ENCODE measurements at regions not wholly inside any gene's neighbourhood (a gene's known extent, or its start where the extent isn't known, plus 50 kb on each side); places are given as distances from the start of the nearest gene placed in this dataset.
"Not testable (repeated sequence)": the region's sequence is repeated elsewhere in the genome, so short reads cannot be mapped to it uniquely, and the experiment has no call there.

DNA sequence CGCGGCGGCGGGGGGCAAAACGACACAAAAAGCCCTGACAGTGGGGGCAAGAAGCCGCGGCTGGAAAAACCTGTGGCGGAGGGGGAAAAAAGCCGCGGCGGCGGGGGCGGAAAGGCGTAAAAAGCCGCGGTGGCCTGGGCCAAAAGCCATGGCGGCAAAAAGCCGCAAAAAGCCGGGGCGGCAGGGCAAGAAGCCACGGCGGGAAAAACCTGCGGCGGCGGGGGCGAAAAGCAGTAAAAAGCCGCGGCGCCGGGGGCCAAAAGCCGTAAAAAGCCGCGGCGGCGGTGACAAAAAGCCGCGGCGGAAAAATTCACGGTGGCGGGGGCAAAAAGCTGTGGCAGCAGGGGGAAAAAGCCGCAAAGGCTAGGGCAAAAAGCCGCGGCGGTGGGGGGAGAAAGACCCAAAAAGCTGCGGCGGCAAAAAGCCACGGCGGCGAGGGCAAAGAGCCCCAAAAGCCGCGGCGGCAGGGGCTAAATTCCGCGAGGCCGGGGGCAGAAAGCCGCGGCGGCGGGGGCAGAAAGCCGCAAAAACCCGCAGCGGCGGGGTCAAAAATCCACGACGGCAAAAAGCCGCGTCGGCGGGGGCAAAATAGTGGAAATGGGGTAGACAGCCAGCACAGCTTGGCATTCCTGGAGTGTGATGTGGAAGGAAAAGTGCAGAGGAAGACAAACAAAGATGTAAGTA is 165.2 kb upstream of the TP53TG3C start:
- TF ChIP-seq CTCF (IDR thresholded peaks at IDR 0.05; ENCODE audit: control extremely low read depth in 1 of 3, insufficient read depth in 1 of 3, low read depth in 1 of 3, low read length in 3 of 3); POLR2AphosphoS5 (IDR thresholded peaks at IDR 0.05; ENCODE audit: low read depth, low read length): not testable (repeated sequence)
